ENCODE measurements at regions not wholly inside any gene's neighbourhood (a gene's known extent, or its start where the extent isn't known, plus 50 kb on each side); places are given as distances from the start of the nearest gene placed in this dataset.

- TF ChIP-seq TEAD4 (IDR thresholded peaks at IDR 0.05) (no peak), EP300 (IDR thresholded peaks at IDR 0.05; ENCODE audit: borderline replicate concordance) (no peak), MAX (IDR thresholded peaks at IDR 0.05) (no peak), REST (IDR thresholded peaks at IDR 0.05; ENCODE audit: low read depth) (no peak), CEBPB (IDR thresholded peaks at IDR 0.05) (no peak), EGR1 (IDR thresholded peaks at IDR 0.05) (no peak), TCF12 (IDR thresholded peaks at IDR 0.05; ENCODE audit: low read depth) (no peak), FOXM1 (IDR thresholded peaks at IDR 0.05; ENCODE audit: borderline replicate concordance, low read depth) (no peak), ZBTB7A (IDR thresholded peaks at IDR 0.05; ENCODE audit: low read depth) (no peak), TAF1 (IDR thresholded peaks at IDR 0.05; ENCODE audit: low read depth) (no peak), RAD21 (IDR thresholded peaks at IDR 0.05; ENCODE audit: low read depth) (no peak), USF1 (IDR thresholded peaks at IDR 0.05) (no peak), NFIC (IDR thresholded peaks at IDR 0.05) (no peak)
Observed at GRCh38 chrX:42097486-42097885, 174.1 kb upstream of the CASK start.

- TF ChIP-seq CREB1 (IDR thresholded peaks at IDR 0.05; ENCODE audit: low read depth) (no peak), MAX (IDR thresholded peaks at IDR 0.05) (no peak), ZBTB7A (IDR thresholded peaks at IDR 0.05; ENCODE audit: low read depth) (no peak), RAD21 (IDR thresholded peaks at IDR 0.05; ENCODE audit: low read depth) (no peak), EGR1 (IDR thresholded peaks at IDR 0.05) (no peak), USF1 (IDR thresholded peaks at IDR 0.05) (no peak), CEBPB (IDR thresholded peaks at IDR 0.05) (no peak), TAF1 (IDR thresholded peaks at IDR 0.05; ENCODE audit: low read depth) (no peak), EP300 (IDR thresholded peaks at IDR 0.05; ENCODE audit: borderline replicate concordance) (no peak), YY1 (IDR thresholded peaks at IDR 0.05; ENCODE audit: low read depth) (no peak), TCF12 (IDR thresholded peaks at IDR 0.05; ENCODE audit: low read depth) (no peak), TEAD4 (IDR thresholded peaks at IDR 0.05) (no peak), REST (IDR thresholded peaks at IDR 0.05; ENCODE audit: low read depth) (no peak), NFIC (IDR thresholded peaks at IDR 0.05) (no peak), FOXM1 (IDR thresholded peaks at IDR 0.05; ENCODE audit: borderline replicate concordance, low read depth) (no peak)
Observed at GRCh38 chrX:42096265-42096920, 173.0 kb upstream of the CASK start.

- TF ChIP-seq TEAD4 (IDR thresholded peaks at IDR 0.05) = no peak
Observed at GRCh38 chrX:42094218-42094617, 170.9 kb upstream of the CASK start.

GRCh38 chrX:42093756-42094155 is 170.4 kb upstream of the CASK start:
- no peak for TF ChIP-seq NFIC (IDR thresholded peaks at IDR 0.05)
- TF ChIP-seq RAD21 (IDR thresholded peaks at IDR 0.05; ENCODE audit: low read depth) = no peak
- TF ChIP-seq MAX (IDR thresholded peaks at IDR 0.05) = no peak
- no peak for TF ChIP-seq USF1 (IDR thresholded peaks at IDR 0.05)
- no peak for TF ChIP-seq CEBPB (IDR thresholded peaks at IDR 0.05)
- TF ChIP-seq CREB1 (IDR thresholded peaks at IDR 0.05; ENCODE audit: low read depth) = no peak
- TF ChIP-seq ZBTB7A (IDR thresholded peaks at IDR 0.05; ENCODE audit: low read depth) = no peak
- no peak for TF ChIP-seq EGR1 (IDR thresholded peaks at IDR 0.05)
- no peak for TF ChIP-seq EP300 (IDR thresholded peaks at IDR 0.05; ENCODE audit: borderline replicate concordance)
- no peak for TF ChIP-seq REST (IDR thresholded peaks at IDR 0.05; ENCODE audit: low read depth)
- no peak for TF ChIP-seq TAF1 (IDR thresholded peaks at IDR 0.05; ENCODE audit: low read depth)
- no peak for TF ChIP-seq FOXM1 (IDR thresholded peaks at IDR 0.05; ENCODE audit: borderline replicate concordance, low read depth)
- TF ChIP-seq TEAD4 (IDR thresholded peaks at IDR 0.05) = no peak
- no peak for TF ChIP-seq TCF12 (IDR thresholded peaks at IDR 0.05; ENCODE audit: low read depth)
- no peak for TF ChIP-seq YY1 (IDR thresholded peaks at IDR 0.05; ENCODE audit: low read depth)
